ENCODE measurements at regions not wholly inside any gene's neighbourhood (a gene's known extent, or its start where the extent isn't known, plus 50 kb on each side); places are given as distances from the start of the nearest gene placed in this dataset.

GRCh38 chr1:208787219-208787618 is 543.0 kb upstream of the PLXNA2 start:
- TF ChIP-seq POLR2A (IDR thresholded peaks at IDR 0.05; ENCODE audit: low read depth, low read length): no peak
- no peak for TF ChIP-seq POLR2AphosphoS5 (IDR thresholded peaks at IDR 0.05; ENCODE audit: low read depth, low read length)
- TF ChIP-seq SPI1 (IDR thresholded peaks at IDR 0.05; ENCODE audit: low read depth, low read length): no peak
- no peak for TF ChIP-seq TAF1 (IDR thresholded peaks at IDR 0.05; ENCODE audit: low read depth, low read length)
- TF ChIP-seq PAX5 (IDR thresholded peaks at IDR 0.05; ENCODE audit: insufficient read depth, low read length, severe bottlenecking): no peak

Measured in GM12891 (cell line).